DOHH2 (cell line): ENCODE measurements at regions not wholly inside any gene's neighbourhood (a gene's known extent, or its start where the extent isn't known, plus 50 kb on each side); places are given as distances from the start of the nearest gene placed in this dataset.

Experiments
- H3F3A ChIP-seq: fragments of 200-600 bp; sonication (generic), shearing (Covaris generic); 2 replicates; pipeline ENCODE4 v1.6.0; 2016; ENCODE audit warnings: antibody characterized with exemption, mild to moderate bottlenecking; ENCODE audit not compliant: control insufficient read depth, insufficient read depth
- H3K27ac ChIP-seq: fragments of 200-600 bp; sonication (generic); 2 replicates; pipeline ENCODE4 v1.5.1; 2014; ENCODE audit warnings: low read depth, mild to moderate bottlenecking, low read length, moderate library complexity
- H3K27me3 ChIP-seq: fragments of 200-600 bp; sonication (generic); 2 replicates; pipeline ENCODE4 v1.6.1; 2014; ENCODE audit warnings: mild to moderate bottlenecking, low read length, mixed read lengths; ENCODE audit not compliant: control insufficient read depth
- H3K36me3 ChIP-seq: fragments of 200-600 bp; sonication (generic); 2 replicates; pipeline ENCODE4 v1.6.1; 2014; ENCODE audit warnings: mild to moderate bottlenecking, low read length, moderate library complexity, mixed read lengths; ENCODE audit not compliant: control insufficient read depth
- H3K4me1 ChIP-seq: fragments of 200-600 bp; sonication (generic); 2 replicates; pipeline ENCODE4 v1.6.1; 2014; ENCODE audit warnings: mild to moderate bottlenecking, low read length, mixed read lengths; ENCODE audit not compliant: control insufficient read depth
- H3K4me2 ChIP-seq: fragments of 200-600 bp; sonication (generic); 2 replicates; pipeline ENCODE4 v1.6.0; 2014; ENCODE audit warnings: mild to moderate bottlenecking, low read length, moderate library complexity
- H3K4me3 ChIP-seq: fragments of 200-600 bp; sonication (generic); 2 replicates; pipeline ENCODE4 v1.5.1; 2014; ENCODE audit warnings: mild to moderate bottlenecking, low read length, mixed read lengths
- H3K79me2 ChIP-seq: fragments of 200-600 bp; sonication (generic); 2 replicates; pipeline ENCODE4 v1.6.1; 2014; ENCODE audit warnings: mild to moderate bottlenecking, low read length, mixed read lengths; ENCODE audit not compliant: control insufficient read depth
- H3K9me2 ChIP-seq: fragments of 200-600 bp; sonication (generic); replicated peaks from 2 replicates; pipeline ENCODE4 v1.6.1; 2014; ENCODE audit warnings: mild to moderate bottlenecking, low read length, mixed read lengths; ENCODE audit not compliant: control insufficient read depth
- H3K9me3 ChIP-seq: fragments of 200-600 bp; sonication (generic); 2 replicates; pipeline ENCODE4 v1.6.1; 2014; ENCODE audit warnings: antibody characterized with exemption, low read length, mixed read lengths; ENCODE audit not compliant: control insufficient read depth, insufficient read depth
- H4K20me1 ChIP-seq: fragments of 200-600 bp; sonication (generic); 2 replicates; pipeline ENCODE4 v1.6.0; 2014; ENCODE audit warnings: low read depth, mild to moderate bottlenecking, antibody characterized with exemption, low read length, moderate library complexity; ENCODE audit not compliant: control insufficient read depth, insufficient read depth
- CTCF ChIP-seq: fragments of 200-600 bp; sonication (generic); IDR thresholded peaks from one replicate; pipeline ENCODE4 v1.5.1; 2014; ENCODE audit warnings: antibody characterized with exemption, mild to moderate bottlenecking, low read depth, low read length; ENCODE audit not compliant: poor library complexity, severe bottlenecking
- EZH2phosphoT487 ChIP-seq: fragments of 200-600 bp; sonication (generic); IDR thresholded peaks from 2 replicates; pipeline ENCODE4 v1.6.1; 2017; ENCODE audit warnings: borderline replicate concordance, mild to moderate bottlenecking, antibody characterized with exemption, low read length, moderate library complexity, mixed read lengths

- Histone ChIP-seq H3K4me1 (peaks cover under 1% of the 10 kb centered on the region), H3K9me2 (no peaks in the 10 kb centered on the region), H4K20me1 (no peaks in the 10 kb centered on the region), H3K4me2 (no peak overlapping the region), H3K27ac (no peak overlapping the region), H3K36me3 (no peaks in the 10 kb centered on the region), H3K27me3 (no peaks in the 10 kb centered on the region), H3K9me3 (no peaks in the 10 kb centered on the region), H3F3A (0 out of 2 replicates have a peak, but pooled peaks cover 2% of the 10 kb centered on the region), H3K4me3 (no peak overlapping the region), H3K79me2 (no peaks in the 10 kb centered on the region)
- TF ChIP-seq CTCF (no peak), EZH2phosphoT487 (no peak)
These were observed 94.1 kb upstream of the VPREB1 start for GRCh38 chr22:22150457-22150856.

- no peaks in the 10 kb centered on the region for H3K9me2 ChIP-seq
- H3K4me1 ChIP-seq: no peaks in the 10 kb centered on the region
- no peaks in the 10 kb centered on the region for H3K27me3 ChIP-seq
- no peak overlapping the region for H3K4me3 ChIP-seq
- no peaks in the 10 kb centered on the region for H4K20me1 ChIP-seq
- 0 out of 2 replicates have a peak, but pooled peaks cover 2% of the 10 kb centered on the region for H3F3A ChIP-seq
- no peak overlapping the region for H3K4me2 ChIP-seq
- no peaks in the 10 kb centered on the region for H3K36me3 ChIP-seq
- no peak for TF ChIP-seq CTCF
- no peak for TF ChIP-seq EZH2phosphoT487
- H3K79me2 ChIP-seq: no peaks in the 10 kb centered on the region
- H3K9me3 ChIP-seq: no peaks in the 10 kb centered on the region
- no peak overlapping the region for H3K27ac ChIP-seq
These were observed 95.7 kb upstream of the VPREB1 start for GRCh38 chr22:22148905-22149304.

GRCh38 chr22:22144858-22145257 lies 99.7 kb upstream of the VPREB1 start:
- Histone ChIP-seq H3F3A (0 out of 2 replicates have a peak, but pooled peaks cover 2% of the 10 kb centered on the region), H3K9me3 (no peaks in the 10 kb centered on the region), H3K4me1 (no peaks in the 10 kb centered on the region), H3K36me3 (no peaks in the 10 kb centered on the region), H3K4me3 (no peak overlapping the region), H3K4me2 (no peak overlapping the region), H3K27me3 (no peaks in the 10 kb centered on the region), H4K20me1 (no peaks in the 10 kb centered on the region), H3K79me2 (no peaks in the 10 kb centered on the region), H3K9me2 (no peaks in the 10 kb centered on the region), H3K27ac (no peak overlapping the region)
- TF ChIP-seq EZH2phosphoT487: no peak
- TF ChIP-seq CTCF: no peak

- no peak for TF ChIP-seq CTCF
- TF ChIP-seq EZH2phosphoT487: no peak
- Histone ChIP-seq H3F3A (0 out of 2 replicates have a peak, but pooled peaks cover under 1% of the 10 kb centered on the region), H3K27me3 (no peaks in the 10 kb centered on the region), H3K79me2 (no peaks in the 10 kb centered on the region), H3K4me1 (peaks cover 4% of the 10 kb centered on the region), H3K36me3 (no peaks in the 10 kb centered on the region), H3K4me3 (no peak overlapping the region), H3K27ac (no peak overlapping the region), H3K9me2 (no peaks in the 10 kb centered on the region), H3K4me2 (no peak overlapping the region), H4K20me1 (no peaks in the 10 kb centered on the region), H3K9me3 (no peaks in the 10 kb centered on the region)
These were observed 101.1 kb upstream of the VPREB1 start for GRCh38 chr22:22143448-22143847.
